GM20431 (cell line): ENCODE measurements at regions not wholly inside any gene's neighbourhood (a gene's known extent, or its start where the extent isn't known, plus 50 kb on each side); places are given as distances from the start of the nearest gene placed in this dataset.

ENCODE experiments used
- in situ Hi-C: fragments of 300-500 bp; cut with MseI, MboI; formaldehyde crosslinking; loops from one replicate; pipeline ENCODE4 v1.15.0; 2020; ENCODE audit warnings: low sequenced_read_pairs; ENCODE audit not compliant: unreplicated experiment

DNA sequence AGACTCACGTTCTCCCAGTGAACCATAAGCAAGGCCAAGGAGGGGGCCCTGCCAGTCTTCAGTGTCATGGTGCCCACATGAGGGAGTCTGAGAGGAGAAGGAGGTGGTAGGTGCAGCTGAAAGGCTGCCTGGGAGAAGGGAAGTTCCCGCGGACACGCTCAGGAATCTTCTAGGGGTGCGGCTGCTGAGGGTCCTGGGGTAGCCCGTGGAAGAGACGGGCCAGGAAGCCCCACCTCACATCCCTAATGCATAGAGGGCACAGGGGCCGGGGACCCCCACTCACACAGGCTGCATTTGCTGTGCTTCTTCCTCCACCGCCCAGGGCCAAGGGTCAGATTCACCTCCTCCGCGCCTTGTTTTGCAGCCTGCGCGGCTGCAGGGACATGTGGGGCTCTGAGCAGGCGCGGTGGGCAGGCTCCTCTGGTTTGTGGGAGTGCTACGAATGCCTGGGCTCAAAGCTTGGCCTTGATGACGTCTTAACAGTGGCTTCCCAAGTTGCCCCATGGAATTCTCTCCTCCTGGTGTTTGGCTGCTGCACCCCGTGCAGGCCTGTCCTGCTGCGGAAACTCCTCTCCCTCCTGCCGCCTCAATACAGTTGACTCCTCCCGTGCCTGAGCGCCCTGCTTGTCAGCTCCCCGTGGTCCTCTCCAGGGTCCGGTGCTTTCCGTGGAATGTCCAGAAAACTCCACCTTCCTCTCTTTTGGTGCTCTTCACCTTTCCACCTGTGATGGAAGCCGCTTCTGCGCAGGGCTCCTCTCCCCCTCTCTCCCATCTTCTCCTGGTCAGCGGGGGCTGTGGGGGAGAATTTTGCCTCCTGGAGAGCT, 95.7 kb downstream of the VAPA start:
- in situ Hi-C loops = no loop called here

GRCh38 chr18:10010611-10011015, 96.8 kb downstream of the VAPA start:
- in situ Hi-C loops = no loop called here

DNA sequence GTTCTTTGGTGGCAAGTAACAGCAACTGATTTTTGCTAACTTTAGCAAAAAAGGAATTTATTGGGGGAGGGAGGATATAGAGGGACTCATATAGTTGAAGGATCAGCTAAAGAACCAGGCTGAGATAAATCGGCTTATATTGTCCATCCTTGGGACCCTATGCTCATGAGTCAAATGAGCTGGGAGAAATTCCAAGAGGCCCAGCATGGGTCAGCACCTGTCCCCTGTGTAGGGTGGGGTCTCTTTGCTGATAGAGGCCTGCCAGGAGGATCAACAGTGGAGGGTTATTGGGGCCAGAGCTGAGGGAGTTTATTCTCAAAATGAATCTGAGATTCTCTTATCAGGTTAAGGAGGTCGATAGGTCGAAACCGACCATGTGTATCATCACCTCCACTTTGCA, 97.2 kb downstream of the VAPA start:
- in situ Hi-C loops = no loop called here

DNA sequence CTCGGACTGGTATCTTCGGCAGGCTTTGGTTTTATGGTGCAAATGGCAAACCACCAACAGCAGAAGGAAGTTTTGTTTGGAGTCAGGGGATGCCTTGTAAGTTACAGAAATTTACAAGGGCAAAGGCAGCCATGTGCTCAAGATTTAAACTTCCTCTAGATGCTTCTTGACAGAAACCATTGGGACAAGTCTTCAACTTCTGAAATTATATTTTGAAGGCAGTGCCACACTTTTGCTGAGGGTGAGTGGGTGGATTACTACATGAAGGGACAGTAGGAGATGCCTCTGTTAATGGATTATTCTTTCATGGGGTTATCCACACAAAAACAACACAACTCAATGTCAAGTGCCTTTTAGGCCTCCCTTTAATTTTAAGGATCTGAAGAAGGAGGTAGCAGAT, 97.9 kb downstream of the VAPA start:
- in situ Hi-C loops = no loop called here

GRCh38 chr18:10012526-10012925, 98.7 kb downstream of the VAPA start:
- in situ Hi-C loops = no loop called here

DNA sequence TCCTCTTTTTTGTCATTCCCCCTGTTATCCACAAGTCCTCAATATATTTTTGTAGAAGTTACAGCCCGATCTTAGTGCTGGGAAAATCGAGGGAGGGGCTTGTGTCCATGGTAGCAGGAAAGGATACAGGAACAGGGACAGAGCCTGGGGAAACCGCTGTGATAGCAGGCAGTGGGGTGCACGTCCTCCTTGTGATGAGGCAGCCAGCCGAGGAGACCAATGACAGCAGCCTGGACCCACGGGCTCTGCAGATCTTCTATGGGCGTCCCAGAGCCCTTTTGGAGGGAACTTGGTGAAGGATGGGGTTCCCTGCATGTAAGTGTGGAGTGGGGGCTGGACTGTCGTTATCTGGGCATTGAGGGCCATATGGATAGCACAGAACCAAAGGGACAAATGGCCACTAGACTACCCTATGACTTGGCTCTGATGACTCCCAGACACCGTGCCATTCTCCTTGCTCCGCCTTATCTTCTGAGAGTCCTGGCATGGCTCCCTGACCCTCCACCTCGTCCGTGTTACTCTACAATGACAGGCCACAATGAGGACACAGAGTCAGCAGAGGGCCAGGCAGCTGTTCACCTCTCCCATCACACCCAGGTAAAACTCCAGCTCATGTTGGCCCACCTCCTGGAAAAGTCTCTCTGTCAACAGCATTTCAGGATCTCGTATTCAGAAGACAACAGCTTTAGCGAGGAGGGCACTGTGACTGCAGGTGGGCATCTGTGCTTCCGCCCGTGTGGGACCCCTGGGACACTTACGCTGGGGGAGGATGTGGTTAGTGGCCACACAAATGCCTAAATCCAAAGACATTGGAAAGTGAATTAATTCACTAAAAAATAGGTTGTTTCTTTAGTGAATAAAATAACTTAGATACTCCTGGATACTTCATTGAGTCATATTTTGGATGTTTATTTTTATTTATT, 100.1 kb downstream of the VAPA start:
- in situ Hi-C loops = no loop called here

DNA sequence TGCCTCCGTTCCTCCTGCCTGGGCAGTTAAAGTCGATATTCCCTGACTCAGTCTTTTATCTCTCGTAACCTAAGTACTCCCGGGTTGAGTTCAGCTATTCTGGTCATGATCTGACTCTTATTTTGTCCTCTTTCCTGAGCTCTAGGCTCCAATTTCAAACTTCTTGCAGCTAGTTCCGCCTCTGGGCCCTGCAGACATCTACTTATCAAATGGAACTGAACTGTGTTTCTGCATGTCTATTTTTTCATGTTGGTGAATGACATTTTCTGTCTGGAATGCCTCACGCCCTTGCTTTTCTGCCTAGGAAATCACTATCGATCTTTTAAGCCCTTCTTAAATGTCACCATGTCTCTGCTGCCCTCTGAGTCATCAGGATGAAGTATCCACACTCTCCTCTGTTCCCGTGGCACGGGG, 101.5 kb downstream of the VAPA start:
- in situ Hi-C loops = no loop called here

- in situ Hi-C loops = no loop called here
Measured at GRCh38 chr18:10015941-10016819, 102.4 kb downstream of the VAPA start.

DNA sequence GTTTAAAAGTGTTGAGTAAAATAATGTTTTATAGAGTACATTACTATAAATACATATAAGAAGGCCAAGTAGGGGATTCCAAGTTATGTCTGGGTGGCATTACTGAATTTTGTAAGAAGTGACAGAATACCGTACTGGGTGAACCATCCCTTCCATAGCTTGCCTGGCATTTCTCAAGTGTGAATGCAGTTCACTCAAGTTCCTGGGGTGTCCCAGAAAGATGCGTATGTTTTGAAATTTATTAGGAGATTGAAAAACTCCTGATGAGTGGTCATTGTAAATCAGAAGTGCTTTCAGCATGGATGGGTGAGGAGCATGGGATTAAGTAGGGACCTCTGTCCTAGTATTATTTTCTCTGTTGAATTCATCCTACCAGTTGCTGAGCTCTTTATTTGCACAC, 103.2 kb downstream of the VAPA start:
- in situ Hi-C loops = no loop called here

- in situ Hi-C loops = no loop called here
Measured at GRCh38 chr18:10018289-10018688, 104.5 kb downstream of the VAPA start.

- in situ Hi-C loops = no loop called here
Measured at GRCh38 chr18:10020171-10020570, 106.4 kb downstream of the VAPA start.

- in situ Hi-C loops = no loop called here
Measured at GRCh38 chr18:10022365-10022764, 108.5 kb downstream of the VAPA start.

DNA sequence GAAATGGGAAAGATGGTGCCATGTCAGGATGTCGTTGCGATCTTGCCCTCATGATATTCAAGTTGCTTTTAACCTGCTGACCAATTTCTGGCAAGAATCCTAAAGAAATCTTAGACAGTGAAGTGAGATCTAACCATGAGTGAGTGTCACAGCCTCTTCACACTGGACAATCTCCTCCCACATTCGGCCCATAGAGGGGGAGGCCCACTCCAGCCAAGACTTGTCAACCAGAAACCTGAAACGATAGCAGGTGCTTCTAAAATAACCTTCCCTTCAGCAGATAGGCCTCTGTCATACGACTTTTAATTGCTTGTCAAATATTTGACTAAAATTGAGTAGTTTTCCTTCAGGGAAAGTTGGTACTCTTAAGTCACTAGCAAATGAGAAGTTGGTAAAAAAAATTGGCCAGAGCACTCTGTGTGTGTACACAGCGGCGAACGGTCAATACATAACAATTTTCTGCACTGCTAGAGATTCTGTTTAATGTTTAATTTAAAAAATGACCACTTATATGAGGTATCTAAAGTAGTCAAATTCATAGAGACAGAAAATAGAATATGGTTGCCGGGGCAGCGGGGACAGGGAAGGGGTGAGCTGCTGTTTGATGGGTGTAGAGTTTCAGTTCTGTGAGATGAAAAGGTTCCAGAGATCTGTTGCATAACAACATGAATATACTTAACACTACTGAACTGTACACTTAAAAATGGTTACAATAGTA, 110.2 kb downstream of the VAPA start:
- in situ Hi-C loops = no loop called here

DNA sequence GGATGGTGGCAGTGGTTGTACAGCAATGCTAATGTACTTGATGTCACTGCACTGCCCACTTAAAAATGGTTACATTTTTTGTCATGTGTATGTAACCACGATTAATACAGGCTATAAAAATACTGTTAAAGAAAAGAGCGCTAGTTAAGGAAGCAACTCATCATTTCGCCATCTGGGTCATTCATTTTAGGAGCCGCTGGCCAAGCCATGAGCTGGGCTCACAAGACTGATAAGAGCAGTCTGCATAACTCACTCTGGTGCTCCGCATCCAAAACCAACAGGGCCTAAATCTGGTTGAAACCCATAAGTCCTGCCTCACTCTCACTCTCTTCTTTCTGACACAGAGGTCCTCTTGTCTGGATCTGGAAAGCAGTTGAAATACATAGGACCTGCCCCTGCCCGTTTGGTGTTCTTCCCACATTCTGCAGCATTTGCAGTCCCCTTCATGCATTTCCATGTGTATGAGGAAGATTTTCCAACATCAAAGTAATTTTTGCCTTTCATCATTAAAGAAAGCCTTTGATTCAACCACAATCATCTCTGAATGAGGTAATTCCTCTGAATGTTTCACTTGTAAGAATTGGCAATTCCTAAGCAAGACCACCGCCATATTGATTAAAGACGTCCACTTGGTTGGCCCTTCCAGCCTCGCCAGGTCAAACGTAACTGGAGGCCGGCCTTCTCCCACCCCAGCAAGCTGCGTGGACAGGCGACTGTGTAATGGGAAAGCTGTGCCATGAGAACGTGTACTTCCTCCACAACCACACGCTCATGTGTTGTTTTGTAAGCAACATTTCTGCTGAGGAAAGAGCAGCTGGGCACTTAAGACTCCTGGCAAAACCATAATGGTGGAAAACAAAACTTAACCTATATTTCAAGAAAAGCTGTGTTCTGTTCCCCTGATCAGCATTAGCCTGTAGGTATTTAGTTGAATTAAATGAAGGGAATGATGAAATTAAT, 112.2 kb downstream of the VAPA start:
- in situ Hi-C loops = no loop called here

GRCh38 chr18:10027031-10027430, 113.2 kb downstream of the VAPA start:
- in situ Hi-C loops = no loop called here

GRCh38 chr18:10027461-10027860, 113.6 kb downstream of the VAPA start:
- in situ Hi-C loops = no loop called here

DNA sequence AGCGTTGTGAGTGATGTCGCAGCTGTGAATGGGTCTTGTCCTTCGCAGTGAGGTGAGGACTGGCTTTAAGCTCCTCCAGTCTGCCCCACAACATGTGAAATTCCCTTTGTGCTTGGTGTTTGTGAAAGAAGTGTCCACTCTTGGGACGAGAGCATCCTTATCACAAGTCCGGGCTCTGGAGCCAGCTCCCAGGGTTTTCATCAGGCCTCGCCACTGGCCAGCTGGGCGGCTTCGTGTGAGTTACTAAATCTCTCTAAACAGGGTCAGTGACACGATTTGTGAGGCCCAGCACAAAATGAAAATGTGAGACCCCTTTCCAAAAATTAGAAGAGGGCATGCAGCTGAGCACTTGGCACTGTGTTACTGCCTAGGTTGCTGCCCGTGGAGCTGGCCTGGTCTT, 115.9 kb downstream of the VAPA start:
- in situ Hi-C loops = no loop called here

DNA sequence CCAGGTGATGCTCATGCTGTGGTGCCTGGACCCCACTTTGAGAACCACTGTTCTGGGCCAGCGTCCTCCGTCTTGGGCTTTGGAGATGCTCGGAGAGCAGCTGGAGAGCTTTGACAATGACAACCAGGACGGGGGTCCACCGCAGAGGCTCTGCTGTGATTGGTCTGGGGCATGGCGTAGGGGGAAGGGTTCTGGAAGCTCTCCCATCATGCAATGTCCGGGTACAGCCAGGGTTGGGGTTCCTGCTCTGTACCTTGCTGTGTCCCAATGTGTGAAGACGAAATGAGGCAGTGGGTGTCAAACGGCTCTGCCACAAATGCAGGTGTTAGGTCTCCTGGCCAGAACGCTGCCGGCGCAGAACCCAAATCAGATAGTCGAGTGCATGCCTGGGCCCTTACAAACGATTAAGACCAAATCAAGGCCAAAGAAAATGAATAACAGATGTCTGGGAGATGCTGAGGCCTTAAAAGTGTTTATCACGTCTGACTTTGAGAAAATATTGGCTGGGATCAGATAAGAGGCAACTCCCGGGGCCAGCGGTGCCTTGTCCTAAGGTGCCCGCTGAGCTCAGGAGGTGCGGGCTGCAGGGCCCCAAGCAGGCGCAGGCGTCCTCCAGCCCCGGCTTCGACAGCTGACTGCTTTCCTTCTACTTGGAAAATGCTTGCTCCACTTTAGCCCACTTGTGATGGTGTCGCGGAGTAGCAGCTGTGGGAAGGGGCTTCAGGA, 117.2 kb downstream of the VAPA start:
- in situ Hi-C loops = no loop called here
